ENCODE measurements at regions not wholly inside any gene's neighbourhood (a gene's known extent, or its start where the extent isn't known, plus 50 kb on each side); places are given as distances from the start of the nearest gene placed in this dataset.

DNA sequence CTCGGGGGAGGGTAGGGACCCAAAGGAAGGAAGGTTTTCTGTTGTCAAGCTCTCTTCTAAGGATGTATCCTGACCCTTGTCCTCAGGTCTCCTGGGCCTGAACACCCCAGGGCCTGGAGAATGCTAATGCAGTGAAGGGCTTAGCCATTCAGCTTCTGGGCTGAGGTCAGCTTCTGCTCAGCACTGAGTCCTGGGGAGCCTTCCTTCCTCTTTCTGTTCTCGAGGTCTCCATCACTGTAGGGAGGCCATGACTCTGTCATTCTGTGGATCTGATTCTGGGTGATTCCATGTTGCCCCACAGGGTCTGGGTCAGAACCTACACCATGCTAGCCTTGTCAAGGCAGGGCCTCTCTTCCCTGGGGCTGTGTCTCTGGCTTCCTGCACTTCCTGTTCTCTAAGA is 712.7 kb downstream of the DHX35 start:
- Histone ChIP-seq H3K4me2 (ENCODE audit: low read length) (no peak overlapping the region), H3K9me2 (ENCODE audit: low read depth, low read length) (no peaks in the 10 kb centered on the region), H3K27ac (ENCODE audit: low read depth, low read length, poor library complexity, severe bottlenecking) (no peak overlapping the region), H3K9me3 (ENCODE audit: low read length) (no peaks in the 10 kb centered on the region), H3K9ac (ENCODE audit: low read length) (no peak overlapping the region), H3K79me2 (ENCODE audit: insufficient read depth, low read length) (no peaks in the 10 kb centered on the region), H4K20me1 (ENCODE audit: insufficient read depth, low read length) (no peaks in the 10 kb centered on the region), H2AFZ (ENCODE audit: low read length) (no peak overlapping the region), H3F3A (ENCODE audit: insufficient read depth, low read length) (no peaks in the 10 kb centered on the region), H3K36me3 (ENCODE audit: insufficient read depth, low read length) (no peaks in the 10 kb centered on the region), H3K4me1 (ENCODE audit: insufficient read depth, low read length, severe bottlenecking) (no peaks in the 10 kb centered on the region), H3K4me3 (ENCODE audit: low read depth, low read length, poor library complexity, severe bottlenecking) (no peak overlapping the region), H3K27me3 (ENCODE audit: insufficient read depth, low read length) (0 out of 2 replicates have a peak, but pooled peaks cover 3% of the 10 kb centered on the region)
- no peak for TF ChIP-seq EZH2 (IDR thresholded peaks at IDR 0.05; ENCODE audit: borderline replicate concordance, low read length)

DNA sequence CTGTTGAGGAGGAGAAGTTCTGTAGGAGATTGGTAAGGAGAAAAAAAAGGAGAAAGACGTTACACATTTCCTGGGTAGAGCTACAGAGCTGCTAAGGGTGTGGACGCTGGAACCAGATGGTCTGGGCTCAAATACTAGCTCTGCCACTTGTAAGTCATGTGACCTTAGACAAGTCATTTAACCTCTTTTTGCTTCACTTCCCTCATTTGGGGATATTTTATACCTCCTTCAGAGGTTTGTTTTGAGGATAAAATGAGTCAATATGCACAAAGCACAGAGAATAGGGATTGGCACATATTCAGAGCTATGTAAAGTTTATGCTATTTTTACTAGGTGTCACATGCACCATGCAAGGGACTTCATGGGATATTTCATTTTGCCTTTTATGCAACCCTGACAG is 708.8 kb downstream of the DHX35 start:
- Histone ChIP-seq H3K79me2 (ENCODE audit: insufficient read depth, low read length) (no peaks in the 10 kb centered on the region), H3K9ac (ENCODE audit: low read length) (no peak overlapping the region), H3F3A (ENCODE audit: insufficient read depth, low read length) (no peaks in the 10 kb centered on the region), H4K20me1 (ENCODE audit: insufficient read depth, low read length) (no peaks in the 10 kb centered on the region), H3K27me3 (ENCODE audit: insufficient read depth, low read length) (no peaks in the 10 kb centered on the region), H3K27ac (ENCODE audit: low read depth, low read length, poor library complexity, severe bottlenecking) (no peak overlapping the region), H3K9me2 (ENCODE audit: low read depth, low read length) (no peaks in the 10 kb centered on the region), H3K4me1 (ENCODE audit: insufficient read depth, low read length, severe bottlenecking) (no peaks in the 10 kb centered on the region), H3K4me2 (ENCODE audit: low read length) (no peak overlapping the region), H3K4me3 (ENCODE audit: low read depth, low read length, poor library complexity, severe bottlenecking) (no peak overlapping the region), H3K36me3 (ENCODE audit: insufficient read depth, low read length) (no peaks in the 10 kb centered on the region), H3K9me3 (ENCODE audit: low read length) (no peaks in the 10 kb centered on the region), H2AFZ (ENCODE audit: low read length) (no peak overlapping the region)
- no peak for TF ChIP-seq EZH2 (IDR thresholded peaks at IDR 0.05; ENCODE audit: borderline replicate concordance, low read length)
- TF ChIP-seq, protein P1, sequence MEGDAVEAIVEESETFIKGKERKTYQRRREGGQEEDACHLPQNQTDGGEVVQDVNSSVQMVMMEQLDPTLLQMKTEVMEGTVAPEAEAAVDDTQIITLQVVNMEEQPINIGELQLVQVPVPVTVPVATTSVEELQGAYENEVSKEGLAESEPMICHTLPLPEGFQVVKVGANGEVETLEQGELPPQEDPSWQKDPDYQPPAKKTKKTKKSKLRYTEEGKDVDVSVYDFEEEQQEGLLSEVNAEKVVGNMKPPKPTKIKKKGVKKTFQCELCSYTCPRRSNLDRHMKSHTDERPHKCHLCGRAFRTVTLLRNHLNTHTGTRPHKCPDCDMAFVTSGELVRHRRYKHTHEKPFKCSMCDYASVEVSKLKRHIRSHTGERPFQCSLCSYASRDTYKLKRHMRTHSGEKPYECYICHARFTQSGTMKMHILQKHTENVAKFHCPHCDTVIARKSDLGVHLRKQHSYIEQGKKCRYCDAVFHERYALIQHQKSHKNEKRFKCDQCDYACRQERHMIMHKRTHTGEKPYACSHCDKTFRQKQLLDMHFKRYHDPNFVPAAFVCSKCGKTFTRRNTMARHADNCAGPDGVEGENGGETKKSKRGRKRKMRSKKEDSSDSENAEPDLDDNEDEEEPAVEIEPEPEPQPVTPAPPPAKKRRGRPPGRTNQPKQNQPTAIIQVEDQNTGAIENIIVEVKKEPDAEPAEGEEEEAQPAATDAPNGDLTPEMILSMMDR (IDR thresholded peaks at IDR 0.05; ENCODE audit: low read length): no peak

DNA sequence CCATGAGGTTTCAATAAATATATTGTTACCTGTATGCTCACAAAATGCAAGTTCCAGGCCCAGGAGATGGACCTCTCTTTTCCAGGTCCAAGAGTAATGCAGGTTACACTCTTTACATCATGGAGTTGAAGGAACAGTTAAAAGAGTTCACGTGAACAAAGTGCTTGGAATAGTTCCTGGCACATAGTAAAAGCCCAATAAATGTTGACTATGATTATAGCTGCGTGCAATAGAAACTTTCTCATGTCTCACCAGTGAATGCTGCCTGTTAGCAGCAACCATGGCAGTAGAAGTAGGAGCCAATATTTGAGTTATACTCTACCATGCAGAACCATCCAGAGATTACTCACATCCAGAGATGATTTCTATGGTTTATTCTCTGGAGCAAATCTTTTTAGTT is 707.5 kb downstream of the DHX35 start:
- Histone ChIP-seq H3F3A (ENCODE audit: insufficient read depth, low read length) (no peaks in the 10 kb centered on the region), H3K27me3 (ENCODE audit: insufficient read depth, low read length) (no peaks in the 10 kb centered on the region), H3K4me3 (ENCODE audit: low read depth, low read length, poor library complexity, severe bottlenecking) (no peak overlapping the region), H3K9ac (ENCODE audit: low read length) (no peak overlapping the region), H3K9me2 (ENCODE audit: low read depth, low read length) (no peaks in the 10 kb centered on the region), H4K20me1 (ENCODE audit: insufficient read depth, low read length) (no peaks in the 10 kb centered on the region), H3K4me2 (ENCODE audit: low read length) (no peak overlapping the region), H2AFZ (ENCODE audit: low read length) (no peak overlapping the region), H3K9me3 (ENCODE audit: low read length) (no peaks in the 10 kb centered on the region), H3K36me3 (ENCODE audit: insufficient read depth, low read length) (no peaks in the 10 kb centered on the region), H3K4me1 (ENCODE audit: insufficient read depth, low read length, severe bottlenecking) (no peaks in the 10 kb centered on the region), H3K27ac (ENCODE audit: low read depth, low read length, poor library complexity, severe bottlenecking) (no peak overlapping the region), H3K79me2 (ENCODE audit: insufficient read depth, low read length) (no peaks in the 10 kb centered on the region)
- TF ChIP-seq EZH2 (IDR thresholded peaks at IDR 0.05; ENCODE audit: borderline replicate concordance, low read length): no peak
- TF ChIP-seq, protein P1 (IDR thresholded peaks at IDR 0.05; ENCODE audit: low read length): no peak

DNA sequence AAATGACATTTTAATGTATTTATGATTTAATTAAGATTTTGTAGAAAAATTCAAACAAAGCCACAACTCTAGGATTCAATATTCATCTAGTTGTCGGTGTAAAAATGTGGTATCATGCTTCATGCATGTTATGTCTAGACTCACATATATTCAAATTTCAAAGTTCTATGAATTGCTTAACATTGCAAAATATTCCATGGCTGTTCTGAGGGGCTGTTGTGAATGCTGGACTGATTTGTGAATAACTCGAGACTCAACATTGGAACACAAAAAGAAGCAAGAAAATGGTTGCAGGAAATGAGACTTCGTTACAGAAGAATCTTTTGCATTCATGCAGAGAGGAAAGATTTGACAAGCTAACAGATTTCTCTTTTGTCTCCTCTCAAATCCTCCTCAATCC is 705.9 kb downstream of the DHX35 start:
- H3K79me2 ChIP-seq (ENCODE audit: insufficient read depth, low read length): no peaks in the 10 kb centered on the region
- no peak for TF ChIP-seq EZH2 (IDR thresholded peaks at IDR 0.05; ENCODE audit: borderline replicate concordance, low read length)
- TF ChIP-seq, protein P1 (IDR thresholded peaks at IDR 0.05; ENCODE audit: low read length): no peak
- no peak overlapping the region for H3K9ac ChIP-seq (ENCODE audit: low read length)
- no peak overlapping the region for H3K4me3 ChIP-seq (ENCODE audit: low read depth, low read length, poor library complexity, severe bottlenecking)
- no peaks in the 10 kb centered on the region for H4K20me1 ChIP-seq (ENCODE audit: insufficient read depth, low read length)
- H3K4me2 ChIP-seq (ENCODE audit: low read length): no peak overlapping the region
- H3K9me3 ChIP-seq (ENCODE audit: low read length): no peaks in the 10 kb centered on the region
- H3K4me1 ChIP-seq (ENCODE audit: insufficient read depth, low read length, severe bottlenecking): no peaks in the 10 kb centered on the region
- H3K27me3 ChIP-seq (ENCODE audit: insufficient read depth, low read length): no peaks in the 10 kb centered on the region
- no peak overlapping the region for H2AFZ ChIP-seq (ENCODE audit: low read length)
- H3K36me3 ChIP-seq (ENCODE audit: insufficient read depth, low read length): no peaks in the 10 kb centered on the region
- no peaks in the 10 kb centered on the region for H3K9me2 ChIP-seq (ENCODE audit: low read depth, low read length)
- H3F3A ChIP-seq (ENCODE audit: insufficient read depth, low read length): no peaks in the 10 kb centered on the region
- H3K27ac ChIP-seq (ENCODE audit: low read depth, low read length, poor library complexity, severe bottlenecking): no peak overlapping the region
